ENCODE measurements at regions not wholly inside any gene's neighbourhood (a gene's known extent, or its start where the extent isn't known, plus 50 kb on each side); places are given as distances from the start of the nearest gene placed in this dataset.
"Not testable (repeated sequence)": the region's sequence is repeated elsewhere in the genome, so short reads cannot be mapped to it uniquely, and the experiment has no call there.

DNA sequence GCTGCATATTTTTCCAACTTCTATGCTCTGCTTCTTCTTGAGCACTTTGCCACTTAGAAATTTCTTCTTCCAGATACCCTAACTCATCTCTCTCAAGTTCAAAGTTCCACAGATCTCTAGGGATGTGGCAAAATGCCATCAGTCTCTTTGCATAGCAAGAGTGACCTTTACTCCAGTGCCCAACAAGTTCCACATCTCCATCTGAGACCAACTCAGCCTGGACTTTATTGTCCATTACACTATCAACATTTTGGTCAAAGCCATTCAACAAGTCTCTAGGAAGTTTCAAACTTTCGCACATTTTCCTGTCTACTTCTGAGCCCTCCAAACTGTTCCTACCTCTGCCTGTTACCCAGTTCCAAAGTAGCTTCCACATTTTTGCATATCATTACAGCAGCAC is 946.2 kb upstream of the TMEFF2 start:
- not testable (repeated sequence) for H3K36me3 ChIP-seq (replicated peaks; ENCODE audit: control insufficient read depth, insufficient read depth, low read length); DNase-seq; H3K4me3 ChIP-seq (ENCODE audit: insufficient read depth, low read depth, low read length); H3K27me3 ChIP-seq (ENCODE audit: control insufficient read depth, insufficient read depth, low read length)

DNA sequence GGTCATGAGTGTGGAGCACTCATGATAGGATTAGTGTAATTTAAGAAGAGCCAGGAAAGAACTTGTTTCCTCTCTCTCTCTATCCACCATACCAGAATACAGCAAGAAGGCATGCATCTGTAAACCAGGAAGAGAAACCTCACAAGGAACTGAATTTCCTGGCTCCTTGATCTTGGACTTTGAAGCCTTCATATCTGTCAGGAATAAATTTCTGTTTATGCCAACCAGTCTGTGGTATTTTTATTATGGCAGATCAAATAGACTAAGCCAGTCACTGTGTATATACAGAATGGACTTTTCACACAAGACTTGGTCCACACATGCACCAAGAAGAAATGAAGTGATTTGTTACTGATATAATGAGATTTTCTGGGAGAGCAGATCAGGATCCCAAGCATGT is 930.1 kb upstream of the TMEFF2 start:
- H3K27me3 ChIP-seq (ENCODE audit: control insufficient read depth, insufficient read depth, low read length): no peaks in the 10 kb centered on the region
- H3K4me3 ChIP-seq (ENCODE audit: insufficient read depth, low read depth, low read length): no peak overlapping the region
- no peaks in the 10 kb centered on the region for H3K36me3 ChIP-seq (replicated peaks; ENCODE audit: control insufficient read depth, insufficient read depth, low read length)
- no peak for DNase-seq

DNA sequence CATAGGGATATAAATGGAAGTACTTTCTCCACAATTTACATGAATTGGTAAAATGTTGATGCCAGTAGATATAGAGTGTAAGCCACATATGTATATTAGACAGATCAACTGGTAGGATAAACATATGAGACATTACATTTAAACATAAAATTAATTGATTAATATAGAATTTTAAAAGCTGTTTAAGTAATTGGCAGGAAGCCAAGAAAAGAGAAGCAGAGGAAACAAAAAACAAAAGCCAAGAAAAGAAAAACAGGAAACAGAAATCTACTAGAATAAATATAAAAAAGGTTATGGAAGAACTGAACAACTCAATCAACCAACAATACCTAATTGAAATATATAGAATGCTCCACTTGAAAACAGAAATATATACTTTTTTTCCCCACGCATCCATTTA is 920.1 kb upstream of the TMEFF2 start:
- no peak for DNase-seq
- H3K27me3 ChIP-seq (ENCODE audit: control insufficient read depth, insufficient read depth, low read length): no peaks in the 10 kb centered on the region
- H3K4me3 ChIP-seq (ENCODE audit: insufficient read depth, low read depth, low read length): no peak overlapping the region
- no peaks in the 10 kb centered on the region for H3K36me3 ChIP-seq (replicated peaks; ENCODE audit: control insufficient read depth, insufficient read depth, low read length)

DNA sequence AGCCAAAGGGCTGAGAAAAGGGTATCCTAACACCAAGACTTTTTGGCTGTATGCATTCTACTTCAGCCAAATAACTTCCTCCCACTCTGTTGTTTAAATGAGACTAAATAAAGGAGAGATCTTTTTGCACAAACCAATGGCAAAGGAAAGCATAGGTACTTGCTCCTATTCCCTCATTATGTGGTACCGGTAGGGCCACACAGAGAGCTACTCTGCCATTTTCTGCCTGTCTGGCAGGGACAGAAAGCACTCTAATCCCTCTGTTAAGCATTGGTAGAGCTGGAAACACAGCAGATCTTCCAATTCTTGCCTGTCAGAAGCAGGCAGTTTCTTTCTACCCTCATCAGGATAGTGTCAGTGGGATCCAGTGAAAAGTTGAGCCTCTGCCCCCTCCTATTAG is 918.3 kb upstream of the TMEFF2 start:
- no peaks in the 10 kb centered on the region for H3K27me3 ChIP-seq (ENCODE audit: control insufficient read depth, insufficient read depth, low read length)
- DNase-seq: no peak
- no peaks in the 10 kb centered on the region for H3K36me3 ChIP-seq (replicated peaks; ENCODE audit: control insufficient read depth, insufficient read depth, low read length)
- H3K4me3 ChIP-seq (ENCODE audit: insufficient read depth, low read depth, low read length): no peak overlapping the region

DNA sequence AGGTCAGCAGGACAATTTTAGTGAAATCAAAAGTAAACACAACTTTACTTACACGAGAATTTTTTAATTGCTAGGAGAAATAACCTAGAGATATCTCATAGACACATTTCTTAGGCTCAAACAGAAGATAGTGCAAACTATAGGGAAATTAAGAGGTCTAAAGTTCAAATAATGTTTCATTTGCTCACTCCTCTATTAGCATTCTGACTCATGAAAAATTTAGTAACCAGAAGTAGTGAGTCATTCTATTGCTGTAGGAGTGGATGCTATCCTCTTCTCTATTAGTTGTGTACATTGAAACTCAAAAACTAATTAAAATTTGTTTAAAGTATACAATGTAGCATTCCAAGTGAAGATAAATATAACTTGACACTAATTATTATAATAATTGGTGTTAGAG is 908.3 kb upstream of the TMEFF2 start:
- DNase-seq: no peak
- H3K4me3 ChIP-seq (ENCODE audit: insufficient read depth, low read depth, low read length): no peak overlapping the region
- H3K36me3 ChIP-seq (replicated peaks; ENCODE audit: control insufficient read depth, insufficient read depth, low read length): no peaks in the 10 kb centered on the region
- no peaks in the 10 kb centered on the region; the same call in 1 of the 2 replicates for H3K27me3 ChIP-seq (ENCODE audit: control insufficient read depth, insufficient read depth, low read length)

DNA sequence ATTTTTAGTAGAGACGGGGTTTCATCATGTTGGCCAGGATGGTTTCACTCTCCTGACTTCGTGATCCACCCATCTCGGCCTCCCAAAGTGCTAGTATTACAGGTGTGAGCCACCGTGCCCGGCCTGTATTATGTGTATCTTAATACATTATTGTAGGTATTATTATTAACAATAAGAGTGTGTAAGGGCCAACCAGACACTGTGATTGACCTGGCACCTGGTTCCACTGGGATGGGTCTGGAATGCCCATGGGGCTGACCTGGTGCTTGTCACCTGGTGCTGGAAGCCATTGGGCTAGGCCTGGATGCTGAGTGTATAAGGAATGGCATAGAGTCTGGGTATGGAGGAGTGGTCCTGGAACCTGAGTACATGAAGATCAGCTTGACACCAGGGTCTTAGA is 906.9 kb upstream of the TMEFF2 start:
- H3K4me3 ChIP-seq (ENCODE audit: insufficient read depth, low read depth, low read length): no peak overlapping the region
- no peaks in the 10 kb centered on the region for H3K36me3 ChIP-seq (replicated peaks; ENCODE audit: control insufficient read depth, insufficient read depth, low read length)
- H3K27me3 ChIP-seq (ENCODE audit: control insufficient read depth, insufficient read depth, low read length): no peaks in the 10 kb centered on the region; the same call in 1 of the 2 replicates
- no peak for DNase-seq

DNA sequence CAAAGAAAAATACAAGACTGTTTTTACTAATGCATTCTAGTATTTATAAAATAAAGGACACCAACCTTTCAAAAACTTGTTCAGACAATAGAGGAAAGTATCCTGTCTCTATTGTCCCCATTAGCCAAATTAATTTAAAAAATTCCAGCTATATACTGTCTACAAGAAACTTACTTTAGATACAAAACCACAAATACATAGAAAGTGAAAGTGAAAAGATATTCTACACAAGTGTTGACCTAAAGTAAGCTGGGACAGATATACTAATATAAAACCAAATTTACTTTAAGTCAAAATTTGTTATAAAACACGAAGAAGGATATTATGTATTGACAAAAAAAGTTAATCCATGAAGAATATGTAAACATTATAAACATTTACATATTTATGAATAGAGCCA is 893.3 kb upstream of the TMEFF2 start:
- DNase-seq: no peak
- Histone ChIP-seq H3K4me3 (ENCODE audit: insufficient read depth, low read depth, low read length) (no peak overlapping the region), H3K36me3 (replicated peaks; ENCODE audit: control insufficient read depth, insufficient read depth, low read length) (no peaks in the 10 kb centered on the region), H3K27me3 (ENCODE audit: control insufficient read depth, insufficient read depth, low read length) (no peaks in the 10 kb centered on the region)

DNA sequence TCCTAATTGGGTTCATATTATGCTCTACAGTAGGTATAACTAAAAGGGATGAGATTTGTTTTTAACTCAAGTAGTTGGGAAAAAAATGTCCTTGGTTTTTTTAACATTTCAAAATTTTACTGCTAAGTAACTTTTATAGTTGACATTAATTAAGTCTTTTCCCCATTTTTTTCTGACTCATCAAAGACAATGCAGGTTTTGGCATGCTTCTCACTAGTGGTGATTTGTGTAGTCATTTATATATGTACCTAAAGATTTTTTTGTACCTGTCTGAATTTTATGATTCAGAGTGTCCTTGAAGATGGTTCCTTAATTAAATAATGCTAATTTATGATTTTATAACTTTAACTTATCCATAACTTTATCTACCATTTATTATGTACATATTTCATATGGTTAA is 882.3 kb upstream of the TMEFF2 start:
- H3K4me3 ChIP-seq (ENCODE audit: insufficient read depth, low read depth, low read length): no peak overlapping the region

DNA sequence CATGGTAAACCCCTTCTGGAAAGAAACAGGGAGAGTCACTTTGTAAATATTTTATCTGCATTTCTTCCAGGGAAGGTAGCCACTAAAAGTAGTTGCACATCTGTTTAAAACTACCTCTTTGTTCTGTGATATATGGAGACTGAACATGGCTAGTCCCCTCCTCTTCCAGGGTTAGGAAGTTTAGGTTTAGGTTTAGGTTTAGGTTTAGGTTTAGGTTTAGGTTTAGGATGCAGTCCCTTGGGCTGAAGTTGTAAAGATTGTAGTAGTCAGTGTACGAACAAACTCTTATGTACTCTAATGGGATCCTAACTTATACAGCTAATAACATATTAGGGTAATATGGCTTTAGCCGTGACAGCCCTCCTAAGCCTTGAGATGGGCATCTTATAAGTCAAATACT is 880.2 kb upstream of the TMEFF2 start:
- no peaks in the 10 kb centered on the region for H3K36me3 ChIP-seq (replicated peaks; ENCODE audit: control insufficient read depth, insufficient read depth, low read length)
- DNase-seq: no peak
- H3K27me3 ChIP-seq (ENCODE audit: control insufficient read depth, insufficient read depth, low read length): no peaks in the 10 kb centered on the region
- H3K4me3 ChIP-seq (ENCODE audit: insufficient read depth, low read depth, low read length): no peak overlapping the region

More for the DNA sequence above, 882.3 kb upstream of the TMEFF2 start:
- no peaks in the 10 kb centered on the region for H3K27me3 ChIP-seq (ENCODE audit: control insufficient read depth, insufficient read depth, low read length)
- H3K36me3 ChIP-seq (replicated peaks; ENCODE audit: control insufficient read depth, insufficient read depth, low read length): no peaks in the 10 kb centered on the region
- no peak for DNase-seq

DNA sequence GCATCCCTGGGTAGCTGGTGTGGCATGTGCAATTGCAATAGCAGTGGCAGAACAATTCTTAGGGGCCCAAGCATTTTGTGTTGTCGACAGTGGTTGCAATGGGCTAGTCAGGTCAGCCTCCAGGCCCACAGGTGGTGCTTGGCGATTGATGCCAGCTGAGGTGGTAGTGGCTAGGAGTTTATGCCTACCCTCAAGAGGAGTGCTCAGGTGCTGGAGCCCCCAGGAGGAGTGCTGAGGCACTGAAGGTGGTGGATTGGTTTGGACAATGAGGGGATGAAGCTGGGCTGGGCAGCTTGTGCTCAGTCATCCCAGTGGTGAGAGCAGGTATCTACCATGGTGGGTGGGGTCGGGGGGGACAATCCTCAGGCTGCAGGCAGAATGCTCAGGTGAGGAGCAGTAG is 877.9 kb upstream of the TMEFF2 start:
- Histone ChIP-seq H3K27me3 (ENCODE audit: control insufficient read depth, insufficient read depth, low read length) (no peaks in the 10 kb centered on the region), H3K4me3 (ENCODE audit: insufficient read depth, low read depth, low read length) (no peak overlapping the region), H3K36me3 (replicated peaks; ENCODE audit: control insufficient read depth, insufficient read depth, low read length) (no peaks in the 10 kb centered on the region)
- no peak for DNase-seq

DNA sequence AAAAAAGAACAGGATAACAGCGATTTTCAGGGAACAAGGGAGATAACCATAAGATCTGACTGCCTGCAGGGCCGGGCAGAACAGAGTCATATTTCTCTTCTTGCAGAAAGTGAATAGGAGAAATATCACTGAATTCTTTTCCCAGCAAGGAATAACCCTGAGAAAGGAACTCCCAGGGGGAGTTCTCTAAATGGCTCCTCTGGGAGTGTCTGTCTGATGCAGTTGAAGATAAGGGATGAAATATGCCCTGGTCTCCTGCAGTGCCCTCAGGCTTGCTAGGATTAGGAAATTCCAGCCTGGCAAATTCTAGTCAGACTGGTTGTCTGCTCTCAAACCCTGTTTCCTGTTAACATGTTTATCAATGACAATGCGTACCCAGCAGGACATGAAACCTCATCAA is 830.8 kb upstream of the TMEFF2 start:
- H3K27me3 ChIP-seq (ENCODE audit: control insufficient read depth, insufficient read depth, low read length); H3K36me3 ChIP-seq (replicated peaks; ENCODE audit: control insufficient read depth, insufficient read depth, low read length); DNase-seq; H3K4me3 ChIP-seq (ENCODE audit: insufficient read depth, low read depth, low read length): not testable (repeated sequence)

DNA sequence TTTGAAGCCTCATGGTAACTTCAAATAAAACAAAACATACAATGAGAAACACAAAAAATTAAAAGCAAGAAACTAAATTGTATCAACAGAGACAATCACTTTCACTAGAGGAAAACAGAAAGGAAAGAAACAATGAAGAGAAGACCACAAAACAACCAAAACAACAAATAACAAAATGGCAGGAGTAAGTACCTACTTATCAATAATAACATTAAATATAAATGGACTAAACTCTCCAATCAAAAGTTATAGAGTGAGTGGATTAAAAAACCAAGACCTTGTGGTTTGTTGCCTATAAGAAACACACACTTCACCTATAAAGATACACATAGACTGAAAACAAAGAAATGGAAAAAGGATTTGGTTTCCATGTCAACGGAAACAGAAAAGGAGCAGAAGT is 830.1 kb upstream of the TMEFF2 start:
- no peak for DNase-seq
- Histone ChIP-seq H3K36me3 (replicated peaks; ENCODE audit: control insufficient read depth, insufficient read depth, low read length) (no peaks in the 10 kb centered on the region), H3K4me3 (ENCODE audit: insufficient read depth, low read depth, low read length) (no peak overlapping the region), H3K27me3 (ENCODE audit: control insufficient read depth, insufficient read depth, low read length) (no peaks in the 10 kb centered on the region)

DNA sequence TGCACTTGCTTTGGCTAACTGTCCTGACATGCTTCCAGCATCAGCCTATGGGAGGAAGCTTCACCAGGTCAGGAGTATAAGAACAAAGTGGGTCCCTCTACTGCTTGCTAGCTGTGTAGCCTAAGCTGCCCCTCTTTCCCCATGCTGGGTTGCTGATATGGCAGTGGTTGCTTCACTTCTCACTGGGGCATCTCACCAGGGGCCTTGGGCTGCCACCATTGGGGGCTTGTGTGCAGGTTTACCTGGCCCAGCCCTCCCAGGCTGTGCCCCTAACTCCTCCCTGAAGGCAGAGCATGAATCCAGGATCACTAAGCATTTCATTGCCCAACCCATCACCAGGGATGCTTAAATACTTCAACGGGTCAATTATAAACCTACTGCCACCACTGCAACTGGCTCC is 817.1 kb upstream of the TMEFF2 start:
- H3K36me3 ChIP-seq (replicated peaks; ENCODE audit: control insufficient read depth, insufficient read depth, low read length): no peaks in the 10 kb centered on the region
- H3K27me3 ChIP-seq (ENCODE audit: control insufficient read depth, insufficient read depth, low read length): no peaks in the 10 kb centered on the region
- DNase-seq: no peak
- no peak overlapping the region for H3K4me3 ChIP-seq (ENCODE audit: insufficient read depth, low read depth, low read length)

DNA sequence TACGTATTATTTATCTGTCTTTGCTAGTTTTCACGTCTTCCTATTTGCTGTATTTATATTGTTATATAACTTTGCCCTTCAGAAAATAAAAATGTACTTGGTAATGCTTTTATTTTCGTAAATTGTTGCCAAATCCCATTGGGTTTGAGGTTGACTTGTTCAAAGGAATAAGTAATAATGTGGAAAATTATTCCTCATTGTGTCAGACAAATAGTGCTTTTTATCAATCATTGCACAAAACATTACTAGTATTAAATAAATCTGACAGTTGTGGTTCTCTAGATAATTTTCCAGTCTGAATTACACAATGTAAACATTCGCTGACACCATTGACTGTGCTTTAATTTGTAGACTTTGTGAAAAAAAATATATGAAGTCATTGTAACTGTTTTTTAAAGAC is 798.3 kb upstream of the TMEFF2 start:
- Histone ChIP-seq H3K4me3 (ENCODE audit: insufficient read depth, low read depth, low read length) (no peak overlapping the region), H3K27me3 (ENCODE audit: control insufficient read depth, insufficient read depth, low read length) (no peaks in the 10 kb centered on the region), H3K36me3 (replicated peaks; ENCODE audit: control insufficient read depth, insufficient read depth, low read length) (no peaks in the 10 kb centered on the region)
- DNase-seq: no peak

DNA sequence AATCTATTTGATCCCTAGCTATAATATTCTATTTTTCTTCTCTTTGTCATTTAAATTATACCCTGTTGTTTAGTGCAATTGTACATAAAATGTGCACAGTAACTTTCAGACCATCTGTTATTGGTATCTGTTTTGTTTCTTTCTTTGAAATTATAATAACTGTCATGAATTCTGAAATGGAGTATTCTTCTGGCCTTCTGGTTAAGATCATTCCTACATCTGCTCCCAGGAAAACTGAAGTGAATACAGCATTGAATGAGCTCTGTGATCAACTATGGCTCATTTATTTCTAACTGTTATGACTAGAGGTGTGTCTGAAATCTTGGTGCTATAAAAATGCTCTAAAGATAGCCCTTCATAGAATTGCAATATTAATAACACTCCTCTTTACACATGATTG is 788.4 kb upstream of the TMEFF2 start:
- no peak for DNase-seq
- Histone ChIP-seq H3K36me3 (replicated peaks; ENCODE audit: control insufficient read depth, insufficient read depth, low read length) (no peaks in the 10 kb centered on the region), H3K27me3 (ENCODE audit: control insufficient read depth, insufficient read depth, low read length) (no peaks in the 10 kb centered on the region), H3K4me3 (ENCODE audit: insufficient read depth, low read depth, low read length) (no peak overlapping the region)

DNA sequence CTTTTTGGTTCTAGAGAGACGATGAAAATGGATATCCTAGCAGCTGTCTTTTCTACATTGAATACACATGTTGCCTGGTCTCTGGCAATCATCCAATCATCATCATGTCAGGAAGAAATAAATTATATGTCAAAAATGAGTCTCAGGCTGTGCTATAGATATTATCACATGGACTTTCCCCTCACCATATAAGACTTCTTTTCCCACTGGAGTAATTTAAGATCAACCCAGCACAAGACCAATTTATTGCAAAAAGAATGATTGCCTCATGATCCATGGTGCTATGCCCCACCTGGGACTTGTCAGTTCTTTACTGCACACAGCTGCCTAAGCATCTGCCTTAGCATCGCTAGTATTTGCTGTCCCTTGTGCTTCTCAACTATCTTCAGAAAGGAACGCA is 783.7 kb upstream of the TMEFF2 start:
- no peaks in the 10 kb centered on the region for H3K27me3 ChIP-seq (ENCODE audit: control insufficient read depth, insufficient read depth, low read length)
- no peak for DNase-seq
- H3K4me3 ChIP-seq (ENCODE audit: insufficient read depth, low read depth, low read length): no peak overlapping the region

More for the DNA sequence above, 783.7 kb upstream of the TMEFF2 start:
- H3K36me3 ChIP-seq (replicated peaks; ENCODE audit: control insufficient read depth, insufficient read depth, low read length): no peaks in the 10 kb centered on the region
